ENCODE measurements at regions not wholly inside any gene's neighbourhood (a gene's known extent, or its start where the extent isn't known, plus 50 kb on each side); places are given as distances from the start of the nearest gene placed in this dataset.
A peak's percentile ranks its signal among the peaks of the same experiment; 100 is the strongest.

- Histone ChIP-seq H3K36me3 (no peaks in the 10 kb centered on the region), H3K27me3 (ENCODE audit: low read depth) (no peaks in the 10 kb centered on the region), H3K4me3 (no peak overlapping the region), H3K4me1 (no peaks in the 10 kb centered on the region), H3K9me3 (no peaks in the 10 kb centered on the region), H3K27ac (no peak overlapping the region)
- ATAC-seq (no peak), DNase-seq (no peak)
- intact Hi-C loops (cut with DNase I), result no loop called here
- TF ChIP-seq CTCF (IDR thresholded peaks at IDR 0.05), result no peak
These were observed 464.7 kb upstream of the SLC35B3 start for GRCh38 chr6:8900056-8900455.

- no peaks in the 10 kb centered on the region for H3K9me3 ChIP-seq
- no peak for DNase-seq
- no peak overlapping the region for H3K27ac ChIP-seq
- no peak for TF ChIP-seq CTCF (IDR thresholded peaks at IDR 0.05)
- intact Hi-C loops (cut with DNase I), result no loop called here
- no peaks in the 10 kb centered on the region for H3K4me1 ChIP-seq
- no peaks in the 10 kb centered on the region for H3K36me3 ChIP-seq
- no peak for ATAC-seq
- H3K4me3 ChIP-seq, result no peak overlapping the region
- H3K27me3 ChIP-seq (ENCODE audit: low read depth), result no peaks in the 10 kb centered on the region
These were observed 454.2 kb upstream of the SLC35B3 start for GRCh38 chr6:8889514-8889913.

GRCh38 chr6:8888468-8888867, 453.1 kb upstream of the SLC35B3 start:
- no peak overlapping the region for H3K27ac ChIP-seq
- H3K9me3 ChIP-seq, result no peaks in the 10 kb centered on the region
- no peaks in the 10 kb centered on the region for H3K4me1 ChIP-seq
- ATAC-seq (no peak), DNase-seq (no peak)
- intact Hi-C loops (cut with DNase I), result no loop called here
- H3K4me3 ChIP-seq, result no peak overlapping the region
- no peaks in the 10 kb centered on the region for H3K36me3 ChIP-seq
- peak; percentile 25 for TF ChIP-seq CTCF (IDR thresholded peaks at IDR 0.05)
- H3K27me3 ChIP-seq (ENCODE audit: low read depth), result no peaks in the 10 kb centered on the region

GRCh38 chr6:8881663-8882062, 446.3 kb upstream of the SLC35B3 start:
- Histone ChIP-seq H3K27me3 (ENCODE audit: low read depth) (no peaks in the 10 kb centered on the region), H3K27ac (no peak overlapping the region), H3K4me1 (no peaks in the 10 kb centered on the region), H3K4me3 (no peak overlapping the region), H3K36me3 (no peaks in the 10 kb centered on the region), H3K9me3 (no peaks in the 10 kb centered on the region)
- peak; percentile 37 to 53 for ATAC-seq
- no peak for TF ChIP-seq CTCF (IDR thresholded peaks at IDR 0.05)
- no peak for DNase-seq
- intact Hi-C loops (cut with DNase I), result no loop called here

- DNase-seq (no peak), ATAC-seq (no peak)
- H3K4me1 ChIP-seq, result no peaks in the 10 kb centered on the region
- no peak overlapping the region for H3K27ac ChIP-seq
- TF ChIP-seq CTCF (IDR thresholded peaks at IDR 0.05), result no peak
- no peaks in the 10 kb centered on the region for H3K36me3 ChIP-seq
- H3K9me3 ChIP-seq, result no peaks in the 10 kb centered on the region
- no peak overlapping the region for H3K4me3 ChIP-seq
- no peaks in the 10 kb centered on the region for H3K27me3 ChIP-seq (ENCODE audit: low read depth)
- intact Hi-C loops (cut with DNase I), result no loop called here
These were observed 444.0 kb upstream of the SLC35B3 start for GRCh38 chr6:8879334-8879733.

- TF ChIP-seq CTCF (IDR thresholded peaks at IDR 0.05), result no peak
- no peak for ATAC-seq
- no peak for DNase-seq
- Histone ChIP-seq H3K27me3 (ENCODE audit: low read depth) (no peaks in the 10 kb centered on the region), H3K9me3 (no peaks in the 10 kb centered on the region), H3K36me3 (no peaks in the 10 kb centered on the region), H3K27ac (no peak overlapping the region), H3K4me3 (no peak overlapping the region), H3K4me1 (no peaks in the 10 kb centered on the region)
- intact Hi-C loops (cut with DNase I), result no loop called here
These were observed 440.6 kb upstream of the SLC35B3 start for GRCh38 chr6:8875986-8876385.

All from lower lobe of right lung (tissue), 2 donors.